ENCODE measurements at regions not wholly inside any gene's neighbourhood (a gene's known extent, or its start where the extent isn't known, plus 50 kb on each side); places are given as distances from the start of the nearest gene placed in this dataset.

GRCh38 chr12:66999141-66999540, 270.0 kb upstream of the CAND1 start:
- TF ChIP-seq EZH2phosphoT487 (IDR thresholded peaks at IDR 0.05; ENCODE audit: borderline replicate concordance, low read depth, low read length) = no peak
- no peak for TF ChIP-seq CTCF (conservative IDR thresholded peaks at IDR 0.05; ENCODE audit: low read length)
